SU-DHL-6 (cell line): ENCODE measurements at regions not wholly inside any gene's neighbourhood (a gene's known extent, or its start where the extent isn't known, plus 50 kb on each side); places are given as distances from the start of the nearest gene placed in this dataset.

Source experiments
- H2AFZ ChIP-seq: fragments of 200-600 bp; sonication (generic); 2 replicates; pipeline ENCODE4 v1.6.1; 2014; ENCODE audit warnings: low read depth, mild to moderate bottlenecking, moderate library complexity, mixed read lengths, antibody characterized with exemption, low read length; ENCODE audit not compliant: severe bottlenecking
- H3F3A ChIP-seq: fragments of 200-600 bp; shearing (Covaris generic); 2 replicates; pipeline ENCODE4 v1.6.0; 2016; ENCODE audit warnings: antibody characterized with exemption, mild to moderate bottlenecking; ENCODE audit not compliant: insufficient read depth
- H3K27ac ChIP-seq: fragments of 200-600 bp; sonication (generic); 2 replicates; pipeline ENCODE4 v1.5.1; 2016; ENCODE audit warnings: low read depth, mild to moderate bottlenecking, low read length, moderate library complexity, mixed read lengths
- H3K27me3 ChIP-seq: fragments of 200-600 bp; sonication (generic), shearing (Covaris generic); 2 replicates; pipeline ENCODE4 v1.6.0; 2014; ENCODE audit warnings: mild to moderate bottlenecking, low read length
- H3K36me3 ChIP-seq: fragments of 200-600 bp; sonication (generic); 2 replicates; pipeline ENCODE4 v1.6.1; 2014; ENCODE audit warnings: mild to moderate bottlenecking, low read length, mixed read lengths
- H3K4me2 ChIP-seq: fragments of 300-600, 200-600 bp; shearing (Covaris generic), sonication (generic); 2 replicates; pipeline ENCODE4 v1.6.0; 2014; ENCODE audit warnings: low read length, low read depth, mild to moderate bottlenecking; ENCODE audit not compliant: poor library complexity, severe bottlenecking
- H3K4me3 ChIP-seq: fragments of 200-600 bp; sonication (generic); 2 replicates; pipeline ENCODE4 v1.5.1; 2014; ENCODE audit warnings: antibody characterized with exemption, low read length, mild to moderate bottlenecking, mixed read lengths; ENCODE audit not compliant: insufficient read depth, poor library complexity, severe bottlenecking
- H3K79me2 ChIP-seq: fragments of 200-600 bp; sonication (generic); 2 replicates; pipeline ENCODE4 v1.6.1; 2014; ENCODE audit warnings: mild to moderate bottlenecking, low read length, moderate library complexity; ENCODE audit not compliant: insufficient read depth
- H3K9ac ChIP-seq: fragments of 200-600 bp; sonication (generic); 2 replicates; pipeline ENCODE4 v1.7.0; 2014; ENCODE audit warnings: mild to moderate bottlenecking, low read length
- H3K9me2 ChIP-seq: fragments of 200-600 bp; sonication (generic); replicated peaks from 2 replicates; pipeline ENCODE4 v1.6.1; 2014; ENCODE audit warnings: low read length; ENCODE audit not compliant: insufficient read depth
- H3K9me3 ChIP-seq: fragments of 200-600 bp; sonication (generic); 2 replicates; pipeline ENCODE4 v1.6.1; 2014; ENCODE audit warnings: low read length, mixed read lengths; ENCODE audit not compliant: insufficient read depth
- H4K20me1 ChIP-seq: fragments of 200-600 bp; sonication (generic); 2 replicates; pipeline ENCODE4 v1.6.1; 2014; ENCODE audit warnings: low read depth, mild to moderate bottlenecking, antibody characterized with exemption, low read length, moderate library complexity, mixed read lengths
- CTCF ChIP-seq: fragments of 200-600 bp; sonication (generic); IDR thresholded peaks from one replicate; pipeline ENCODE4 v1.5.1; 2017; ENCODE audit warnings: antibody characterized with exemption, mild to moderate bottlenecking, low read length, moderate library complexity; ENCODE audit not compliant: insufficient read depth, poor library complexity, severe bottlenecking
- EZH2phosphoT487 ChIP-seq: fragments of 200-600 bp; sonication (generic), shearing (Covaris generic); conservative IDR thresholded peaks from 2 replicates; pipeline ENCODE4 v1.6.1; 2018; ENCODE audit warnings: mild to moderate bottlenecking, antibody characterized with exemption, low read length, moderate library complexity, mixed read lengths

GRCh38 chr22:26846076-26846475 is 188.7 kb downstream of the MIAT start:
- no peaks in the 10 kb centered on the region for H3F3A ChIP-seq
- no peak overlapping the region for H3K27ac ChIP-seq
- TF ChIP-seq EZH2phosphoT487 (no peak), CTCF (no peak)
- H3K9me3 ChIP-seq: no peaks in the 10 kb centered on the region
- no peaks in the 10 kb centered on the region for H4K20me1 ChIP-seq
- no peak overlapping the region for H3K4me2 ChIP-seq
- H3K9ac ChIP-seq: no peak overlapping the region
- H3K4me3 ChIP-seq: no peak overlapping the region
- no peaks in the 10 kb centered on the region for H3K36me3 ChIP-seq
- H3K27me3 ChIP-seq: no peaks in the 10 kb centered on the region
- H2AFZ ChIP-seq: no peak overlapping the region
- H3K79me2 ChIP-seq: no peaks in the 10 kb centered on the region
- no peaks in the 10 kb centered on the region for H3K9me2 ChIP-seq

GRCh38 chr22:26846645-26847044 is 189.3 kb downstream of the MIAT start:
- no peak overlapping the region for H3K4me2 ChIP-seq
- no peaks in the 10 kb centered on the region for H4K20me1 ChIP-seq
- no peaks in the 10 kb centered on the region for H3K36me3 ChIP-seq
- H3K9me2 ChIP-seq: no peaks in the 10 kb centered on the region
- no peaks in the 10 kb centered on the region for H3K27me3 ChIP-seq
- H3K4me3 ChIP-seq: no peak overlapping the region
- no peak overlapping the region for H2AFZ ChIP-seq
- H3K9ac ChIP-seq: no peak overlapping the region
- TF ChIP-seq CTCF: no peak
- no peak for TF ChIP-seq EZH2phosphoT487
- H3K79me2 ChIP-seq: no peaks in the 10 kb centered on the region
- H3K27ac ChIP-seq: no peak overlapping the region
- H3K9me3 ChIP-seq: no peaks in the 10 kb centered on the region
- H3F3A ChIP-seq: no peaks in the 10 kb centered on the region

- no peak for TF ChIP-seq EZH2phosphoT487
- TF ChIP-seq CTCF: no peak
- no peak overlapping the region for H3K9ac ChIP-seq
- H3K4me3 ChIP-seq: no peak overlapping the region
- H3K27ac ChIP-seq: no peak overlapping the region
- H3K4me2 ChIP-seq: no peak overlapping the region
- H4K20me1 ChIP-seq: no peaks in the 10 kb centered on the region
- no peaks in the 10 kb centered on the region for H3K36me3 ChIP-seq
- no peaks in the 10 kb centered on the region for H3K79me2 ChIP-seq
- no peaks in the 10 kb centered on the region for H3K9me2 ChIP-seq
- H3K27me3 ChIP-seq: no peaks in the 10 kb centered on the region
- H3F3A ChIP-seq: no peaks in the 10 kb centered on the region
- H3K9me3 ChIP-seq: no peaks in the 10 kb centered on the region
- no peak overlapping the region for H2AFZ ChIP-seq
Observed at GRCh38 chr22:26847046-26847445, 189.7 kb downstream of the MIAT start.
